ENCODE measurements at regions not wholly inside any gene's neighbourhood (a gene's known extent, or its start where the extent isn't known, plus 50 kb on each side); places are given as distances from the start of the nearest gene placed in this dataset.

- no peak for TF ChIP-seq POLR2A (IDR thresholded peaks at IDR 0.05)
- no peak for TF ChIP-seq CTCF (IDR thresholded peaks at IDR 0.05)
- TF ChIP-seq EP300 (IDR thresholded peaks at IDR 0.05) = no peak
- TF ChIP-seq POLR2AphosphoS5 (IDR thresholded peaks at IDR 0.05) = no peak
Measured at GRCh38 chr9:99682378-99682777, 139.3 kb upstream of the NR4A3 start.
